ENCODE measurements at regions not wholly inside any gene's neighbourhood (a gene's known extent, or its start where the extent isn't known, plus 50 kb on each side); places are given as distances from the start of the nearest gene placed in this dataset.

DNA sequence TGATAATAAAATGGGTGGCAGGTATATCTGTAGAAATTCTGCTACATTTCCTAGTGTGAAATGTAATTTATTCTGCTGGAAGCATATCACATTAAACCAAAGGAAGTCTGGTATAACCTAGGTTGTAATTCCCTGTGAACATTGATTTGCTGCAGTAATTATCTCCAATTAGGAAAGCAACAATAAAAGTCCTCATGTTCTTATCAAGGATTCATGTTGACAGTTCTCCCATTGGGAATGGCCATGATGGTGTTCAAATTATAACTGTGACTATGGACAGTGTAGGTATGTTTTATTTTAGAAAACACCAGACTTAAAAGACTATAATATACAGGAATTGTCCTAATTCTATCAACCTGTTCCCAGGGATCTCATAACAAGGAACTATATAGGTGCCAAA lies 513.5 kb upstream of the MIR17HG start:
- Mint-ChIP-seq H3K36me3 (no peaks in the 10 kb centered on the region), H3K27ac (no peak overlapping the region), H3K4me1 (no peaks in the 10 kb centered on the region), H3K27me3 (ENCODE audit: insufficient read depth, low read depth) (no peaks in the 10 kb centered on the region), H3K4me3 (no peak overlapping the region), H3K9me3 (no peaks in the 10 kb centered on the region)
- no peak overlapping the region for H3K27ac ChIP-seq
- no peaks in the 10 kb centered on the region for H3K36me3 ChIP-seq
- no peak overlapping the region for H3K4me3 ChIP-seq
- no peaks in the 10 kb centered on the region for H3K27me3 ChIP-seq
- TF ChIP-seq, protein P1, sequence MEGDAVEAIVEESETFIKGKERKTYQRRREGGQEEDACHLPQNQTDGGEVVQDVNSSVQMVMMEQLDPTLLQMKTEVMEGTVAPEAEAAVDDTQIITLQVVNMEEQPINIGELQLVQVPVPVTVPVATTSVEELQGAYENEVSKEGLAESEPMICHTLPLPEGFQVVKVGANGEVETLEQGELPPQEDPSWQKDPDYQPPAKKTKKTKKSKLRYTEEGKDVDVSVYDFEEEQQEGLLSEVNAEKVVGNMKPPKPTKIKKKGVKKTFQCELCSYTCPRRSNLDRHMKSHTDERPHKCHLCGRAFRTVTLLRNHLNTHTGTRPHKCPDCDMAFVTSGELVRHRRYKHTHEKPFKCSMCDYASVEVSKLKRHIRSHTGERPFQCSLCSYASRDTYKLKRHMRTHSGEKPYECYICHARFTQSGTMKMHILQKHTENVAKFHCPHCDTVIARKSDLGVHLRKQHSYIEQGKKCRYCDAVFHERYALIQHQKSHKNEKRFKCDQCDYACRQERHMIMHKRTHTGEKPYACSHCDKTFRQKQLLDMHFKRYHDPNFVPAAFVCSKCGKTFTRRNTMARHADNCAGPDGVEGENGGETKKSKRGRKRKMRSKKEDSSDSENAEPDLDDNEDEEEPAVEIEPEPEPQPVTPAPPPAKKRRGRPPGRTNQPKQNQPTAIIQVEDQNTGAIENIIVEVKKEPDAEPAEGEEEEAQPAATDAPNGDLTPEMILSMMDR (IDR thresholded peaks at IDR 0.05) = no peak
- TF ChIP-seq EZH2 (IDR thresholded peaks at IDR 0.05) (no peak), EZH2phosphoT487 (IDR thresholded peaks at IDR 0.05) (no peak)
- H3F3A ChIP-seq (ENCODE audit: low read depth) = no peaks in the 10 kb centered on the region
- no peaks in the 10 kb centered on the region for H3K9me3 ChIP-seq (ENCODE audit: low read depth)
- no peak overlapping the region for H3K9ac ChIP-seq
- no peak overlapping the region for H2AFZ ChIP-seq (replicated peaks)
- DNase-seq (ENCODE audit: low spot score) = no peak
- no peaks in the 10 kb centered on the region for H3K4me1 ChIP-seq
- H4K20me1 ChIP-seq (ENCODE audit: low read depth) = no peaks in the 10 kb centered on the region
- no peak overlapping the region for H3K4me2 ChIP-seq
- no peaks in the 10 kb centered on the region for H3K79me2 ChIP-seq (ENCODE audit: low read depth)

DNA sequence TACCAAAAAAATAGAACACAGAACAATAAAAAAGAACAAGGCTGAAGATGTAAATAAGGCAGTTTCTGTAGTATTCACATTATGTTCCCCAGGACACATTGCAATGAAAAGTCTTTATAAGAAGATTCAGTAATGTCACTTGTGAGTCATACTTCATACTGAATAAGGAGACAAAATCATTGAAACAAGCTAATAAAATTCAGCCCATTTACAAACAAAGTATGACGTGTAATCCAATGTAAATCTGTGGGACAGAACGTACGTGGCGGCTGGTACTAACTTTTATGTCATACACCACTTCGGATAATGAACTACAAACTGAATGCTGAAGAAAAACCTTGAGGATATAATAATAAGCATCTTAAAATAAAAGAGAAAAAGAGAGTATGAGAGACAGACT lies 512.8 kb upstream of the MIR17HG start:
- no peak overlapping the region for H3K4me3 Mint-ChIP-seq
- H4K20me1 ChIP-seq (ENCODE audit: low read depth) = no peaks in the 10 kb centered on the region
- no peak for TF ChIP-seq EZH2phosphoT487 (IDR thresholded peaks at IDR 0.05)
- no peak overlapping the region for H3K27ac Mint-ChIP-seq
- no peak overlapping the region for H2AFZ ChIP-seq (replicated peaks)
- no peaks in the 10 kb centered on the region for H3K9me3 Mint-ChIP-seq
- no peaks in the 10 kb centered on the region for H3K27me3 Mint-ChIP-seq (ENCODE audit: insufficient read depth, low read depth)
- H3K36me3 Mint-ChIP-seq = no peaks in the 10 kb centered on the region
- H3K27ac ChIP-seq = no peak overlapping the region
- no peak overlapping the region for H3K9ac ChIP-seq
- no peaks in the 10 kb centered on the region for H3K4me1 Mint-ChIP-seq
- H3F3A ChIP-seq (ENCODE audit: low read depth) = no peaks in the 10 kb centered on the region
- H3K36me3 ChIP-seq = no peaks in the 10 kb centered on the region
- H3K9me3 ChIP-seq (ENCODE audit: low read depth) = no peaks in the 10 kb centered on the region
- H3K79me2 ChIP-seq (ENCODE audit: low read depth) = no peaks in the 10 kb centered on the region
- no peaks in the 10 kb centered on the region for H3K4me1 ChIP-seq
- DNase-seq (ENCODE audit: low spot score) = no peak
- H3K4me3 ChIP-seq = no peak overlapping the region
- H3K27me3 ChIP-seq = no peaks in the 10 kb centered on the region
- H3K4me2 ChIP-seq = no peak overlapping the region

DNA sequence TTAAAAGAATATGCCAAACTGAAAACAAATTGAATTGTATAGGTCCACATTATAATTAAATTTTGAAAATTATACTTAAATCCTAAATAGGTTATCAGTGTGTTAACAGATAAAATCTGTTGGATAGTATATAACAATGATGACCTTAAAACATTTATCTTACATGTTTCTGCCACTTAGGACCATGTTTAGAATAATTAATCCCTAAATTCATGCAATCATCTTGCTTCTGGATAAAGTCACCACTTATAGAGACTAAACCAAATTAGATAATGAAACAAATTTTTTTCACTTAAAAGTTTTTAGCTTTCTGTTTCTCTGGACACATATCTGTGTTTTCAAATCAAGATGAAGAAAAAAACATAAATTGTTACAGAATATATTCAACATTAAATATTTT lies 511.7 kb upstream of the MIR17HG start:
- Histone ChIP-seq H3F3A (ENCODE audit: low read depth) (no peaks in the 10 kb centered on the region), H3K9me3 (ENCODE audit: low read depth) (no peaks in the 10 kb centered on the region), H3K4me3 (no peak overlapping the region), H3K4me1 (no peaks in the 10 kb centered on the region), H4K20me1 (ENCODE audit: low read depth) (no peaks in the 10 kb centered on the region), H3K27ac (no peak overlapping the region), H2AFZ (replicated peaks) (no peak overlapping the region), H3K4me2 (no peak overlapping the region), H3K9ac (no peak overlapping the region), H3K27me3 (no peaks in the 10 kb centered on the region), H3K79me2 (ENCODE audit: low read depth) (no peaks in the 10 kb centered on the region), H3K36me3 (no peaks in the 10 kb centered on the region)
- no peak overlapping the region for H3K27ac Mint-ChIP-seq
- TF ChIP-seq, protein P1 (IDR thresholded peaks at IDR 0.05) = no peak
- TF ChIP-seq EZH2phosphoT487 (IDR thresholded peaks at IDR 0.05) = no peak
- no peak for TF ChIP-seq EZH2 (IDR thresholded peaks at IDR 0.05)
- no peaks in the 10 kb centered on the region for H3K9me3 Mint-ChIP-seq
- H3K27me3 Mint-ChIP-seq (ENCODE audit: insufficient read depth, low read depth) = no peaks in the 10 kb centered on the region
- H3K4me3 Mint-ChIP-seq = no peak overlapping the region
- no peaks in the 10 kb centered on the region for H3K4me1 Mint-ChIP-seq
- no peaks in the 10 kb centered on the region for H3K36me3 Mint-ChIP-seq
- no peak for DNase-seq (ENCODE audit: low spot score)

DNA sequence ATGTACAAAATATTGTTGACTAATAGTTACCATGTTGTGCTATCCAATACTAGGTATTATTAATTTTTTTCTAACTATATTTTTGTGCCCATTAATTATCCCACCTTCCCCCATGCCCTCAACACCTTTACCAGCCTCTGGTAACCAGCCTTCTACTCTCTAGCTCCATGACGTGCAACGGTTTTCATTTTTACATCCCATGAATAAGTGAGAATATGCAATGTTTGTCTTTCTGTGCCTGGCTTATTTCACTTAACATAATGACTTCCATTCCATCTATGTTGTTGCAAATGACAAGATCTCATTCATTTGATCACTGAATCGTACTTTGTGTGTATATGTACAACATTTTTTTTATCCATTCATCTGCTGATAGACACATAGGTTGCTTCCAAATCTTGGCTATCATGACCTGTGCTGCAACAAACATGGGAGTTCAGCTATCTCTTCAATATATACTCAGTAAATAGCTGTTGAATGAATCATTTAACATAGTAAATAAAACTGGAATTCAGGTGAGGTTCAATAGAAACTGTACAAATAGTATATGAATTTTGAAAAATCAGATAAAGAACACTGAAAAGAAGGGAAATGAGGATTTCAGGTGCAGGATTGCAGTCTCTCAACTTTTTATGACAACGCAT lies 509.0 kb upstream of the MIR17HG start:
- no peak overlapping the region for H3K27ac Mint-ChIP-seq

More for the DNA sequence above, 509.0 kb upstream of the MIR17HG start:
- Mint-ChIP-seq H3K4me3 (no peak overlapping the region), H3K9me3 (peaks cover 2% of the 10 kb centered on the region), H3K27me3 (ENCODE audit: insufficient read depth, low read depth) (no peaks in the 10 kb centered on the region), H3K36me3 (no peaks in the 10 kb centered on the region), H3K4me1 (no peaks in the 10 kb centered on the region)
- H3K27me3 ChIP-seq = no peaks in the 10 kb centered on the region
- no peaks in the 10 kb centered on the region for H3K36me3 ChIP-seq
- no peak for DNase-seq (ENCODE audit: low spot score)
- H2AFZ ChIP-seq (replicated peaks) = no peak overlapping the region
- no peak overlapping the region for H3K9ac ChIP-seq
- no peaks in the 10 kb centered on the region for H3K9me3 ChIP-seq (ENCODE audit: low read depth)
- H3K4me2 ChIP-seq = no peak overlapping the region
- no peaks in the 10 kb centered on the region for H3K4me1 ChIP-seq
- TF ChIP-seq EZH2 (IDR thresholded peaks at IDR 0.05) (no peak), EZH2phosphoT487 (IDR thresholded peaks at IDR 0.05) (no peak)
- TF ChIP-seq, protein P1 (IDR thresholded peaks at IDR 0.05) = no peak
- H3K27ac ChIP-seq = no peak overlapping the region
- H3K4me3 ChIP-seq = no peak overlapping the region
- no peaks in the 10 kb centered on the region for H4K20me1 ChIP-seq (ENCODE audit: low read depth)
- no peaks in the 10 kb centered on the region for H3F3A ChIP-seq (ENCODE audit: low read depth)
- no peaks in the 10 kb centered on the region for H3K79me2 ChIP-seq (ENCODE audit: low read depth)

Data from neural progenitor cell (in vitro differentiated cells).